ENCODE measurements at regions not wholly inside any gene's neighbourhood (a gene's known extent, or its start where the extent isn't known, plus 50 kb on each side); places are given as distances from the start of the nearest gene placed in this dataset.

DNA sequence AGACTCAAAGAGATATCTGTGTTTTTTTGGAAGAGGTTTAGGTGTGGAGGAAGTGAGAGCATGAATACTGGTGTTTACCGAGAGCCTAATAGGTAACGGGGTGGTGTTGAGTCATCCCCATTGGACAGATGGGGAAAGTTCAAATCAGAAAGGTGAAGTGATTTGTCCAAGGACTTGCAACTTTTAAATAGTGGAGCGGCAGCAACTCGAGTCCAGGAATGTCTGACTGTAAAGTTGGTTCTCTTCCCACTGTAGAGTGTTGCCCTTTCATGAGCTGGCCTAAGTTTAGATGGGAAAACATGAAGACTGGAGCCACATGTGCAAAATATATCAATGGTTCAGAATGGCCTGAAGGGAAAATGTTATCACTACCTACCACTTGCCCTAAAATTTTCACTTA is 125.7 kb downstream of the LYPLAL1 start:
- Histone ChIP-seq H3K4me3 (ENCODE audit: insufficient read depth, low read length, poor library complexity, severe bottlenecking) (no peak overlapping the region), H3K27me3 (ENCODE audit: low read length) (no peaks in the 10 kb centered on the region), H4K20me1 (ENCODE audit: low read depth, low read length) (no peaks in the 10 kb centered on the region), H2AFZ (ENCODE audit: low read depth, low read length, severe bottlenecking) (no peak overlapping the region), H3K36me3 (ENCODE audit: low read length) (no peaks in the 10 kb centered on the region), H3K9ac (ENCODE audit: low read length) (no peak overlapping the region), H3K27ac (ENCODE audit: low read depth, low read length) (no peak overlapping the region), H3K4me2 (ENCODE audit: low read depth, low read length, poor library complexity, severe bottlenecking) (no peak overlapping the region), H3K9me2 (replicated peaks; ENCODE audit: insufficient read depth, low read length) (no peaks in the 10 kb centered on the region), H3K79me2 (ENCODE audit: insufficient read depth, low read length) (no peaks in the 10 kb centered on the region), H3F3A (ENCODE audit: insufficient read depth) (no peaks in the 10 kb centered on the region), H3K9me3 (ENCODE audit: insufficient read depth, low read length) (no peaks in the 10 kb centered on the region)
- TF ChIP-seq EZH2phosphoT487 (conservative IDR thresholded peaks at IDR 0.05; ENCODE audit: low read length): no peak
- TF ChIP-seq, protein P1, sequence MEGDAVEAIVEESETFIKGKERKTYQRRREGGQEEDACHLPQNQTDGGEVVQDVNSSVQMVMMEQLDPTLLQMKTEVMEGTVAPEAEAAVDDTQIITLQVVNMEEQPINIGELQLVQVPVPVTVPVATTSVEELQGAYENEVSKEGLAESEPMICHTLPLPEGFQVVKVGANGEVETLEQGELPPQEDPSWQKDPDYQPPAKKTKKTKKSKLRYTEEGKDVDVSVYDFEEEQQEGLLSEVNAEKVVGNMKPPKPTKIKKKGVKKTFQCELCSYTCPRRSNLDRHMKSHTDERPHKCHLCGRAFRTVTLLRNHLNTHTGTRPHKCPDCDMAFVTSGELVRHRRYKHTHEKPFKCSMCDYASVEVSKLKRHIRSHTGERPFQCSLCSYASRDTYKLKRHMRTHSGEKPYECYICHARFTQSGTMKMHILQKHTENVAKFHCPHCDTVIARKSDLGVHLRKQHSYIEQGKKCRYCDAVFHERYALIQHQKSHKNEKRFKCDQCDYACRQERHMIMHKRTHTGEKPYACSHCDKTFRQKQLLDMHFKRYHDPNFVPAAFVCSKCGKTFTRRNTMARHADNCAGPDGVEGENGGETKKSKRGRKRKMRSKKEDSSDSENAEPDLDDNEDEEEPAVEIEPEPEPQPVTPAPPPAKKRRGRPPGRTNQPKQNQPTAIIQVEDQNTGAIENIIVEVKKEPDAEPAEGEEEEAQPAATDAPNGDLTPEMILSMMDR (IDR thresholded peaks at IDR 0.05; ENCODE audit: insufficient read depth, low read length, poor library complexity, severe bottlenecking): no peak

DNA sequence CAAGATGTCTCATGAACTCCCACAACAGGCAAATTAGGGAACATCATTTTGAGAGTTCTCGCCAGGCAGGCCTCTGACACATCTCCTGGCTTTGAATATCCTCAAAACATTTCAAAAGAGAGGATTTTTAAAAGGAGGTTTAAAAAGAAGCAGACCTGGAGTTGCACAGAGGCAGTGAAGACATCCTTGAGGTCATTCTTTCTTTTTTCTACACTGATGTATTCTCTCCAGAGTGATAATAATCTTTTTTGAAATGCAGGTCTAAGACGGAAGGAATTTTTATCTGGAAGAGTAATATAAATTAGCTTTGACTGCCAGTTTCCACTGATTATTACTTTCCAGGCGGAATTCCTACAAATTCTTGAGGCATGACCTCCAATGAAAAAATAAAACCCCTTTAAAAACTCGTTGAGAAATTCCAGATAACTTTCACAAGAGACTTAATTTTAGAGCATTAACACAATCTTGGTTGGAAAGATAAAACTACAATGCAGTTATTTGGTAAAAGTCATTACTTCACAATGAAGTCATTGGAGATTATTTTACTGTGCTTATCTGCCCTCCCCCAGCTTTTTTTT is 125.0 kb downstream of the LYPLAL1 start:
- Histone ChIP-seq H3K27me3 (ENCODE audit: low read length) (no peaks in the 10 kb centered on the region), H3K9me3 (ENCODE audit: insufficient read depth, low read length) (no peaks in the 10 kb centered on the region), H3K4me3 (ENCODE audit: insufficient read depth, low read length, poor library complexity, severe bottlenecking) (no peak overlapping the region), H4K20me1 (ENCODE audit: low read depth, low read length) (no peaks in the 10 kb centered on the region), H3F3A (ENCODE audit: insufficient read depth) (no peaks in the 10 kb centered on the region), H3K9me2 (replicated peaks; ENCODE audit: insufficient read depth, low read length) (no peaks in the 10 kb centered on the region), H3K9ac (ENCODE audit: low read length) (no peak overlapping the region), H3K79me2 (ENCODE audit: insufficient read depth, low read length) (no peaks in the 10 kb centered on the region), H3K4me2 (ENCODE audit: low read depth, low read length, poor library complexity, severe bottlenecking) (no peak overlapping the region), H3K36me3 (ENCODE audit: low read length) (no peaks in the 10 kb centered on the region), H3K27ac (ENCODE audit: low read depth, low read length) (no peak overlapping the region), H2AFZ (ENCODE audit: low read depth, low read length, severe bottlenecking) (no peak overlapping the region)
- no peak for TF ChIP-seq EZH2phosphoT487 (conservative IDR thresholded peaks at IDR 0.05; ENCODE audit: low read length)
- TF ChIP-seq, protein P1 (IDR thresholded peaks at IDR 0.05; ENCODE audit: insufficient read depth, low read length, poor library complexity, severe bottlenecking): no peak

DNA sequence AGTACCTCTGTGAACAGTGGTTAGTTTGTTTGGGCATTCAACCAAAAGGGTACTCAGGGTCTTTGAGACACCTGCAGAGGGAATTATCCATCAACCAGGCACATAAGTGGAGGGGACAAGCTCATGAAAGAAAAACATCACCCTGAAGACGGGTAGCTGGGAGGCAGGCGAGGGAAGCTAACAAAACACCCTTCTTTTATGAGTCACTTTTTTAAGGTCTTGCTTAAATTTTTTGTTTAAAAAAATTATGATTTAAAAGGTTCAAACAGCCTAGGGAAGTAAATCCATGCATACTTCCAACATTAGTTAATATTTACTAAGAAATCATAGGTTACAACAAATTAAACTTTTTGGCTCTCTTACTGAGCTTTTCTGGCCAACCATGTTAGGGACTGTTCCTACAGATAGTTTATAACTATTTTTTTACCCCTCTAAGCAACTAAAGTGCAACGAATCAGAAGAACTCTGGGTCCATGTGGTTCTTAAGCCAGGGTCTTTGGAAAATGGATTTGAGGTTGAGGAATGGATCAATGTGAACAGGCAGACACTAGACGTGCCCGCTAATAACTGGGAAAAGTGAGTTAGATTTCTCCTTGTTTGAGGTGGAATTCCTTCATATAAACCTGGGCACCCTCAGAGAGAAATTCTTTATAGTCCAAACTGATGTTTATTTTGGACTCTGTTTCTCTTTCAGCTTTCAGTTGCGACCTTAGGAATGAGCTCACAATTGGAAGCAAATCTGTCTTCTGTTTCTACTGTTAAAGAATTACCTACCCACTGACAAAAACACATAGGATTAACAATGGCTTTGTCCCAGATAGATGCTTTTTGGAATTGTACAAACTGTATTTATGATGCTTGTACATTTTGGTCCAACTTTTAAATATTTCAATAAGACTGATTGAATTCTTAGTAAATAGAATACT is 123.0 kb downstream of the LYPLAL1 start:
- Histone ChIP-seq H3K36me3 (ENCODE audit: low read length) (no peaks in the 10 kb centered on the region), H3K27me3 (ENCODE audit: low read length) (no peaks in the 10 kb centered on the region), H3F3A (ENCODE audit: insufficient read depth) (no peaks in the 10 kb centered on the region), H4K20me1 (ENCODE audit: low read depth, low read length) (no peaks in the 10 kb centered on the region), H3K4me3 (ENCODE audit: insufficient read depth, low read length, poor library complexity, severe bottlenecking) (no peak overlapping the region), H3K9me2 (replicated peaks; ENCODE audit: insufficient read depth, low read length) (no peaks in the 10 kb centered on the region), H3K9ac (ENCODE audit: low read length) (no peak overlapping the region), H3K4me2 (ENCODE audit: low read depth, low read length, poor library complexity, severe bottlenecking) (no peak overlapping the region), H3K79me2 (ENCODE audit: insufficient read depth, low read length) (no peaks in the 10 kb centered on the region), H2AFZ (ENCODE audit: low read depth, low read length, severe bottlenecking) (no peak overlapping the region), H3K9me3 (ENCODE audit: insufficient read depth, low read length) (no peaks in the 10 kb centered on the region), H3K27ac (ENCODE audit: low read depth, low read length) (no peak overlapping the region)
- no peak for TF ChIP-seq EZH2phosphoT487 (conservative IDR thresholded peaks at IDR 0.05; ENCODE audit: low read length)

DNA sequence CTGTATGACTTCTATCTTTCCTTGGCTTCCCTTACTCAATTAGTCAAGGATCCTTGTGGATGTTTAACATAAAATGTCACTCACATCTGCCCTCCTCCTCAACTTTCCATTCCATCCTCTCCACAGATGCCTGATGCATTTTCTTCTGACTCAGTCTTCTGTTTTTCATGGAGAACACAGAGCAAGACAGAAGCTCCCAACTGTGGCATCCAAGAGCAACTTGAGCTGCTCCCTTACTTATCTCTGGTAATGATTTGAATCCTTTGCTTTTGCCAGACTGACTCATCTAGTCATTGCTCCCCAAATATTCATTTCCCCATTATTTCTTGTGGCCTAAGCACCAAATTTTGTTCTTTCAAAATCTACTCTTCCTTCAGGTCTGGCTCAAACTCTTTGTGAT is 120.6 kb downstream of the LYPLAL1 start:
- Histone ChIP-seq H3K27me3 (ENCODE audit: low read length) (no peaks in the 10 kb centered on the region), H3K4me2 (ENCODE audit: low read depth, low read length, poor library complexity, severe bottlenecking) (no peak overlapping the region), H3K9ac (ENCODE audit: low read length) (no peak overlapping the region), H3K4me3 (ENCODE audit: insufficient read depth, low read length, poor library complexity, severe bottlenecking) (no peak overlapping the region), H3K9me3 (ENCODE audit: insufficient read depth, low read length) (no peaks in the 10 kb centered on the region), H3K9me2 (replicated peaks; ENCODE audit: insufficient read depth, low read length) (no peaks in the 10 kb centered on the region), H4K20me1 (ENCODE audit: low read depth, low read length) (no peaks in the 10 kb centered on the region), H3F3A (ENCODE audit: insufficient read depth) (no peaks in the 10 kb centered on the region), H3K36me3 (ENCODE audit: low read length) (no peaks in the 10 kb centered on the region), H3K27ac (ENCODE audit: low read depth, low read length) (no peak overlapping the region), H3K79me2 (ENCODE audit: insufficient read depth, low read length) (no peaks in the 10 kb centered on the region), H2AFZ (ENCODE audit: low read depth, low read length, severe bottlenecking) (no peak overlapping the region)
- TF ChIP-seq EZH2phosphoT487 (conservative IDR thresholded peaks at IDR 0.05; ENCODE audit: low read length): no peak
- TF ChIP-seq, protein P1 (IDR thresholded peaks at IDR 0.05; ENCODE audit: insufficient read depth, low read length, poor library complexity, severe bottlenecking): no peak
